ENCODE measurements at regions not wholly inside any gene's neighbourhood (a gene's known extent, or its start where the extent isn't known, plus 50 kb on each side); places are given as distances from the start of the nearest gene placed in this dataset.

GRCh38 chr16:65521633-65522328, 399.9 kb upstream of the CDH11 start:
- DNase-seq (ENCODE audit: low read depth), result no peak
- H3K4me3 ChIP-seq (ENCODE audit: low read depth, low read length), result no peak overlapping the region

- H3K4me3 ChIP-seq (ENCODE audit: low read depth, low read length), result no peak overlapping the region
These were observed 397.5 kb upstream of the CDH11 start for GRCh38 chr16:65519402-65519801.

GRCh38 chr16:65515193-65515592, 393.3 kb upstream of the CDH11 start:
- H3K4me3 ChIP-seq (ENCODE audit: low read depth, low read length), result no peak overlapping the region
- no peak for DNase-seq (ENCODE audit: low read depth)

More at GRCh38 chr16:65519402-65519801, 397.5 kb upstream of the CDH11 start:
- DNase-seq (ENCODE audit: low read depth), result no peak

GRCh38 chr16:65510850-65511249, 389.0 kb upstream of the CDH11 start:
- DNase-seq (ENCODE audit: low read depth), result no peak
- H3K4me3 ChIP-seq (ENCODE audit: low read depth, low read length), result no peak overlapping the region

- no peak for DNase-seq (ENCODE audit: low read depth)
- H3K4me3 ChIP-seq (ENCODE audit: low read depth, low read length), result no peak overlapping the region
These were observed 388.4 kb upstream of the CDH11 start for GRCh38 chr16:65510241-65510640.

GRCh38 chr16:65509172-65509571, 387.3 kb upstream of the CDH11 start:
- H3K4me3 ChIP-seq (ENCODE audit: low read depth, low read length), result no peak overlapping the region
- DNase-seq (ENCODE audit: low read depth), result no peak

- DNase-seq (ENCODE audit: low read depth), result no peak
- no peak overlapping the region for H3K4me3 ChIP-seq (ENCODE audit: low read depth, low read length)
These were observed 379.1 kb upstream of the CDH11 start for GRCh38 chr16:65500919-65501318.

- DNase-seq (ENCODE audit: low read depth), result no peak
- H3K4me3 ChIP-seq (ENCODE audit: low read depth, low read length), result no peak overlapping the region
These were observed 378.1 kb upstream of the CDH11 start for GRCh38 chr16:65500007-65500406.

- no peak overlapping the region for H3K4me3 ChIP-seq (ENCODE audit: low read depth, low read length)
- no peak for DNase-seq (ENCODE audit: low read depth)
These were observed 377.7 kb upstream of the CDH11 start for GRCh38 chr16:65499566-65499965.

GRCh38 chr16:65497571-65497970, 375.7 kb upstream of the CDH11 start:
- DNase-seq (ENCODE audit: low read depth), result no peak
- no peak overlapping the region for H3K4me3 ChIP-seq (ENCODE audit: low read depth, low read length)

- DNase-seq (ENCODE audit: low read depth), result no peak
- H3K4me3 ChIP-seq (ENCODE audit: low read depth, low read length), result no peak overlapping the region
These were observed 373.2 kb upstream of the CDH11 start for GRCh38 chr16:65495106-65495505.

GRCh38 chr16:65494609-65495008, 372.7 kb upstream of the CDH11 start:
- H3K4me3 ChIP-seq (ENCODE audit: low read depth, low read length), result no peak overlapping the region
- no peak for DNase-seq (ENCODE audit: low read depth)

GRCh38 chr16:65494080-65494479, 372.2 kb upstream of the CDH11 start:
- H3K4me3 ChIP-seq (ENCODE audit: low read depth, low read length), result no peak overlapping the region
- no peak for DNase-seq (ENCODE audit: low read depth)

- no peak for DNase-seq (ENCODE audit: low read depth)
- no peak overlapping the region for H3K4me3 ChIP-seq (ENCODE audit: low read depth, low read length)
These were observed 368.4 kb upstream of the CDH11 start for GRCh38 chr16:65490286-65490685.

GRCh38 chr16:65489531-65490023, 367.7 kb upstream of the CDH11 start:
- H3K4me3 ChIP-seq (ENCODE audit: low read depth, low read length), result no peak overlapping the region
- no peak for DNase-seq (ENCODE audit: low read depth)

GRCh38 chr16:65487231-65487630, 365.4 kb upstream of the CDH11 start:
- no peak overlapping the region for H3K4me3 ChIP-seq (ENCODE audit: low read depth, low read length)
- no peak for DNase-seq (ENCODE audit: low read depth)

GRCh38 chr16:65481956-65482355, 360.1 kb upstream of the CDH11 start:
- H3K4me3 ChIP-seq (ENCODE audit: low read depth, low read length), result no peak overlapping the region
- no peak for DNase-seq (ENCODE audit: low read depth)

- DNase-seq (ENCODE audit: low read depth), result no peak
- no peak overlapping the region for H3K4me3 ChIP-seq (ENCODE audit: low read depth, low read length)
These were observed 358.6 kb upstream of the CDH11 start for GRCh38 chr16:65480281-65481091.

GRCh38 chr16:65476448-65476955, 354.6 kb upstream of the CDH11 start:
- DNase-seq (ENCODE audit: low read depth), result no peak
- H3K4me3 ChIP-seq (ENCODE audit: low read depth, low read length), result no peak overlapping the region

- H3K4me3 ChIP-seq (ENCODE audit: low read depth, low read length), result no peak overlapping the region
- DNase-seq (ENCODE audit: low read depth), result no peak
These were observed 351.8 kb upstream of the CDH11 start for GRCh38 chr16:65473699-65474098.

- no peak for DNase-seq (ENCODE audit: low read depth)
- H3K4me3 ChIP-seq (ENCODE audit: low read depth, low read length), result no peak overlapping the region
These were observed 347.3 kb upstream of the CDH11 start for GRCh38 chr16:65469116-65469515.
